Body of pancreas (tissue), 4 donors: ENCODE measurements at regions not wholly inside any gene's neighbourhood (a gene's known extent, or its start where the extent isn't known, plus 50 kb on each side); places are given as distances from the start of the nearest gene placed in this dataset.

Experiments
- CTCF ChIP-seq, 7 experiments: fragments of 450-650 bp in 4 of 7; fragments of 200-600 bp in 3 of 7; sonication (generic) in 3 of 7; IDR thresholded peaks; one replicate each; pipeline ENCODE4 v1.5.1; 2016 to 2019; ENCODE audit warnings: antibody characterized with exemption in 7 of 7
- POLR2A ChIP-seq, 3 donors: fragments of 450-650 bp; IDR thresholded peaks; one replicate each; pipeline ENCODE4 v1.6.1; 2016; ENCODE audit warnings: antibody characterized with exemption in 3 of 3, mild to moderate bottlenecking in 2 of 3

GRCh38 chr14:98919434-98919833 lies 352.6 kb downstream of the BCL11B start:
- no peak for TF ChIP-seq CTCF (IDR thresholded peaks at IDR 0.05)
- TF ChIP-seq POLR2A (IDR thresholded peaks at IDR 0.05) = no peak
